A549 (cell line): ENCODE measurements at regions not wholly inside any gene's neighbourhood (a gene's known extent, or its start where the extent isn't known, plus 50 kb on each side); places are given as distances from the start of the nearest gene placed in this dataset.

Source experiments
- ATAC-seq, 2 experiments: fragments of 200-7000 bp in 1 of 2; fragments of >200 bp in 1 of 2; cut with Nextera tagmentation in 1 of 2; cut with Tn5 transposase in 1 of 2; 3 replicates each; pipeline versions ENCODE4 v1.8.0 to v1.9.1; 2018 to 2020; ENCODE audit warnings: mild to moderate bottlenecking in 1 of 2, moderate library complexity in 1 of 2
- CTCF ChIA-PET: fragments of 300-600 bp; sonication (Branson Sonifier 250); formaldehyde crosslinking; extraction: SDS; loops from one replicate; lab custom pipeline; 2021; ENCODE audit warnings: antibody characterized with exemption, inconsistent platforms; lab: Yijun Ruan, JAX
- POLR2A ChIA-PET: fragments of 350-600 bp; formaldehyde crosslinking; extraction: SDS; loops from one replicate; lab custom pipeline; 2021; ENCODE audit warnings: antibody characterized with exemption, inconsistent platforms; lab: Yijun Ruan, JAX
- DNase-seq, 2 experiments: peaks; one replicate each; pipeline versions ENCODE4 v3.0.0 to v3.0.0-alpha.2; 2011 to 2016; ENCODE audit warnings: low read depth in 1 of 2, low spot score in 1 of 2
- FAIRE-seq: peaks from 2 replicates; lab custom pipeline; 2011; peaks lifted over from hg19 to GRCh38; lab: Jason Lieb, UNC
- H3K27ac ChIP-seq, 2 experiments: fragments of >200 bp; sonication (Bioruptor Twin); formaldehyde crosslinking; 3 replicates each; pipeline ENCODE4 v1.5.1; 2016 to 2017
- H3K4me1 ChIP-seq: fragments of >200 bp; sonication (Bioruptor Twin); formaldehyde crosslinking; 3 replicates; pipeline ENCODE4 v1.6.1; 2016
- H3K4me2 ChIP-seq: fragments of >200 bp; sonication (Bioruptor Twin); formaldehyde crosslinking; 3 replicates; pipeline ENCODE4 v1.6.1; 2016
- H3K4me3 ChIP-seq: fragments of >200 bp; sonication (Bioruptor Twin); formaldehyde crosslinking; 3 replicates; pipeline ENCODE4 v1.5.1; 2016
- H3K9me3 ChIP-seq: fragments of >200 bp; sonication (Bioruptor Twin); formaldehyde crosslinking; 3 replicates; pipeline ENCODE4 v1.6.1; 2016
- CBX8 ChIP-seq: fragments of 200-600 bp; sonication (generic); IDR thresholded peaks from 2 replicates; pipeline ENCODE4 v1.6.1; 2016
- CEBPB ChIP-seq, 2 experiments: fragments of >200 bp in 1 of 2; sonication (Bioruptor Twin) in 1 of 2; formaldehyde crosslinking in 1 of 2; IDR thresholded peaks; 2 replicates each; pipeline ENCODE4 v1.6.1; 2012 to 2016
- CHD2 ChIP-seq: fragments of 150-350 bp; IDR thresholded peaks from 2 replicates; pipeline ENCODE4 v1.6.1; 2014; ENCODE audit warnings: low read length; ENCODE audit not compliant: partially characterized antibody
- CTCF ChIP-seq: fragments of >200 bp; sonication (Bioruptor Twin); formaldehyde crosslinking; IDR thresholded peaks from 3 replicates; pipeline ENCODE4 v1.5.1; 2016
- E2F6 ChIP-seq: IDR thresholded peaks from 2 replicates; pipeline ENCODE4 v1.6.1; 2012; ENCODE audit warnings: low read depth, borderline replicate concordance
- EP300 ChIP-seq, 2 experiments: fragments of >200 bp; sonication (Bioruptor Twin); formaldehyde crosslinking; IDR thresholded peaks; 2 replicates in 1 of 2; 3 replicates in 1 of 2; pipeline ENCODE4 v1.6.1; 2016 to 2017
- ESRRA ChIP-seq: fragments of 150-350 bp; IDR thresholded peaks from 2 replicates; pipeline ENCODE4 v1.6.1; 2014; ENCODE audit warnings: mild to moderate bottlenecking, low read length, borderline replicate concordance
- FOSB ChIP-seq: fragments of 250-450 bp; sonication (Bioruptor Pico); IDR thresholded peaks from 2 replicates; pipeline ENCODE4 v1.5.0; 2020; ENCODE audit warnings: mild to moderate bottlenecking, moderate library complexity
- FOSL2 ChIP-seq, 2 experiments: fragments of 450-650 bp in 1 of 2; fragments of >200 bp in 1 of 2; sonication (Bioruptor Twin) in 1 of 2; formaldehyde crosslinking; IDR thresholded peaks; 2 replicates each; pipeline versions ENCODE4 v1.5.0 to v1.6.1; 2016 to 2020; ENCODE audit warnings: mild to moderate bottlenecking in 1 of 2, moderate library complexity in 1 of 2
- FOXS1 ChIP-seq: fragments of 250-450 bp; sonication (Bioruptor Pico); IDR thresholded peaks from 2 replicates; pipeline ENCODE4 v1.5.0; 2020; ENCODE audit warnings: mild to moderate bottlenecking, moderate library complexity
- MAFK ChIP-seq: fragments of 450-650 bp; IDR thresholded peaks from 2 replicates; pipeline ENCODE4 v1.6.1; 2014; ENCODE audit not compliant: partially characterized antibody
- NR3C1 ChIP-seq: fragments of >200 bp; sonication (Bioruptor Twin); formaldehyde crosslinking; IDR thresholded peaks from 3 replicates; pipeline ENCODE4 v1.6.1; 2017
- PBX3 ChIP-seq: IDR thresholded peaks from 2 replicates; pipeline ENCODE4 v1.6.1; 2012
- RARB ChIP-seq: fragments of 250-450 bp; sonication (Bioruptor Pico); IDR thresholded peaks from 2 replicates; pipeline ENCODE4 v1.8.0; 2021; ENCODE audit warnings: mild to moderate bottlenecking, moderate library complexity
- RFX5 ChIP-seq: fragments of 450-650 bp; IDR thresholded peaks from 2 replicates; pipeline ENCODE4 v1.7.1; 2014; ENCODE audit warnings: antibody characterized with exemption, mild to moderate bottlenecking, moderate library complexity
- TP53 ChIP-seq: fragments of 250-450 bp; sonication (Bioruptor Pico); IDR thresholded peaks from 2 replicates; pipeline ENCODE4 v1.5.0; 2021; ENCODE audit warnings: mild to moderate bottlenecking, moderate library complexity
- USF2 ChIP-seq: fragments of 450-650 bp; IDR thresholded peaks from 2 replicates; pipeline ENCODE4 v1.6.1; 2014; ENCODE audit warnings: antibody characterized with exemption
- WGBS: methylation state at CpG from one replicate; pipeline ENCODE4 v1.1.6; 2017; ENCODE audit errors: missing lambda C conversion rate; 5-methylcytosine and 5-hydroxymethylcytosine counted together

- ATAC-seq: no peak
- FAIRE-seq: no peak
- no peaks in the 10 kb centered on the region for H3K4me1 ChIP-seq
- H3K9me3 ChIP-seq: peaks cover 16% of the 10 kb centered on the region
- H3K27ac ChIP-seq: no peak overlapping the region
- no peak for DNase-seq
- TF ChIP-seq CEBPB (IDR thresholded peaks at IDR 0.05) (no peak), EP300 (IDR thresholded peaks at IDR 0.05) (no peak), PBX3 (no peak), MAFK (no peak), CBX8 (no peak), CHD2 (no peak), CTCF (no peak), FOSB (CRISPR knock-in tag) (no peak)
- ChIA-PET CTCF (interaction anchor here (1.0 kb wide), 1 partner anchor 11 kb away, joined by 3 read pairs; no protein-coding TSS in a partner anchor), POLR2A (no interaction called here)
- no peak overlapping the region for H3K4me3 ChIP-seq
- no peak overlapping the region for H3K4me2 ChIP-seq
- 67% methylated on average over 3 of the region's 3 CpGs for WGBS
Measured at GRCh38 chr5:142537938-142538337, 148.0 kb downstream of the FGF1 start.

- CTCF ChIA-PET: interaction anchor here (1.1 kb wide), 1 partner anchor 59 kb away, joined by 3 read pairs; no protein-coding TSS in a partner anchor
- TF ChIP-seq RARB (CRISPR knock-in tag) (no peak), ESRRA (no peak), CTCF (no peak), RFX5 (no peak), FOSL2 (IDR thresholded peaks at IDR 0.05) (no peak), FOSL2 (CRISPR knock-in tag; IDR thresholded peaks at IDR 0.05) (no peak), USF2 (no peak), CEBPB (IDR thresholded peaks at IDR 0.05) (no peak), E2F6 (no peak), TP53 (CRISPR knock-in tag) (no peak), CHD2 (no peak), NR3C1 (no peak), FOXS1 (CRISPR knock-in tag) (no peak)
- no peak for FAIRE-seq
Measured at GRCh38 chr5:142532781-142533176, 153.1 kb downstream of the FGF1 start.

More at GRCh38 chr5:142532781-142533176, 153.1 kb downstream of the FGF1 start:
- 80% methylated on average over 4 of the region's 4 CpGs for WGBS
- Histone ChIP-seq H3K4me2 (no peak overlapping the region), H3K27ac (no peak overlapping the region), H3K4me3 (no peak overlapping the region), H3K4me1 (peaks cover 10% of the 10 kb centered on the region; the same call in 2 of the 3 replicates), H3K9me3 (peaks cover 16% of the 10 kb centered on the region)
- DNase-seq: no peak
- POLR2A ChIA-PET: no interaction called here
- no peak for ATAC-seq
